Fibroblast of the aortic adventitia (primary cell): ENCODE measurements at regions not wholly inside any gene's neighbourhood (a gene's known extent, or its start where the extent isn't known, plus 50 kb on each side); places are given as distances from the start of the nearest gene placed in this dataset. TPM values are rescaled to one million over a fixed set of nuclear protein-coding genes. Genes with fewer than 3 reads are reported as not detected.

Experiments used
- DNase-seq: peaks from one replicate; pipeline ENCODE4 v3.0.0-alpha.2; 2010; ENCODE audit warnings: low read depth
- H3K4me3 ChIP-seq: 2 replicates; pipeline ENCODE4 v1.5.1; 2011; ENCODE audit warnings: low read depth, mild to moderate bottlenecking, control low read depth, low read length, moderate library complexity
- small RNA-seq: library from RNA; depleted of rRNA; stranded (forward); fragments of <200 nt; gene quantifications from one replicate; pipeline ENCODE3, GENCODE V24; 2012
- TF ChIP-seq, protein P1 (sequence below): IDR thresholded peaks from 2 replicates; pipeline ENCODE4 v1.5.1; 2011; ENCODE audit warnings: mild to moderate bottlenecking, low read length, control low read depth, inconsistent platforms; ENCODE audit not compliant: insufficient read depth

DNA sequence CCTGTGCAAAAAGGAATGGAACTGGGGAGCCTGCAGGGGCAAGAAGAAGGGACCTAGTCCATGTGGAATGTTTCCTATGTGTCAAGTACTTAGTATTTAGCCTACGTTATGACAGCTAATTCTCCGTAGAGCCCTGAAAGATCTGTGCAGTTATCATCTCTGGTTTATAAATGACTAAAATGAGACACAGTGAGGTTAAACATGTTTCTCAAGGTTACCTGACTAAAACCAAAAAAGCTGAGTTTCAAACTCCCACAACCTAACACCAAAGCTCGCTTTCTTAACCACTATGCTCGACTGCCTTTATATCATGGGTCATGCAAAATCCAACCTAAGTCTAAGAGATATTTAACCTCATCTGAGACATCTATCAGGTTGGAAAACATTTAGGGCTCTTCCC, 53.3 kb upstream of the CCL2 start:
- no peak for DNase-seq
- TF ChIP-seq, protein P1, sequence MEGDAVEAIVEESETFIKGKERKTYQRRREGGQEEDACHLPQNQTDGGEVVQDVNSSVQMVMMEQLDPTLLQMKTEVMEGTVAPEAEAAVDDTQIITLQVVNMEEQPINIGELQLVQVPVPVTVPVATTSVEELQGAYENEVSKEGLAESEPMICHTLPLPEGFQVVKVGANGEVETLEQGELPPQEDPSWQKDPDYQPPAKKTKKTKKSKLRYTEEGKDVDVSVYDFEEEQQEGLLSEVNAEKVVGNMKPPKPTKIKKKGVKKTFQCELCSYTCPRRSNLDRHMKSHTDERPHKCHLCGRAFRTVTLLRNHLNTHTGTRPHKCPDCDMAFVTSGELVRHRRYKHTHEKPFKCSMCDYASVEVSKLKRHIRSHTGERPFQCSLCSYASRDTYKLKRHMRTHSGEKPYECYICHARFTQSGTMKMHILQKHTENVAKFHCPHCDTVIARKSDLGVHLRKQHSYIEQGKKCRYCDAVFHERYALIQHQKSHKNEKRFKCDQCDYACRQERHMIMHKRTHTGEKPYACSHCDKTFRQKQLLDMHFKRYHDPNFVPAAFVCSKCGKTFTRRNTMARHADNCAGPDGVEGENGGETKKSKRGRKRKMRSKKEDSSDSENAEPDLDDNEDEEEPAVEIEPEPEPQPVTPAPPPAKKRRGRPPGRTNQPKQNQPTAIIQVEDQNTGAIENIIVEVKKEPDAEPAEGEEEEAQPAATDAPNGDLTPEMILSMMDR = no peak
- no peak overlapping the region for H3K4me3 ChIP-seq

DNA sequence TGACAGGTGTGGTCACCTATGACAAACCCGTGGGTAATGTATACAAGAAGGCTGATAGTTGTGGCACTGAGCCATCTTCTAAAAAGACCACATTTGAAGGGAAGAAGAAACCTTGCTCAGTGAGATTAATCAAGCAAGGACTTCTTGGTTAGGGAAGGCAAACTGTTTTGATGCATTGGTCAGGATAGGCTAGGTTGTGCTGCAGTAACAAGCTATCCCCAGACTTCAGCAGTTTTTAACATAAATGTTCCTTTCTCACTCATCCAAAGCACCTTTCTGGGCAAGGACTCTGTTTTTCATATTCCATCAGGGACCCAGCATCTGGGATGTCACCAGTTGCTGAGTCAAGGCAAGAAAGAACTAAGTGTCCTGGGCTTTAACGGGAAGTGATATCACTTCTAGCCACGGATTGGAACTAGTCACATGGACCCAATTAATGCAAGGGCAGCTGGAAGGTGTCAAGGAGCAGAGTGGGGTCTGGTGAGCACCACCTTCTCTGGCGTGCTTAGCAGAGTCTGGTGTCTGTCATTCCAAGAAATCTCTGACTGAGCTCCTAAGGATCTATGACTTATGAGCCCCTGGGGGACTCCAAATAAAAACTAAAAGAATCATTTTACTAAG, 52.0 kb upstream of the CCL2 start:
- no peak for DNase-seq
- TF ChIP-seq, protein P1 = no peak
- no peak overlapping the region for H3K4me3 ChIP-seq

DNA sequence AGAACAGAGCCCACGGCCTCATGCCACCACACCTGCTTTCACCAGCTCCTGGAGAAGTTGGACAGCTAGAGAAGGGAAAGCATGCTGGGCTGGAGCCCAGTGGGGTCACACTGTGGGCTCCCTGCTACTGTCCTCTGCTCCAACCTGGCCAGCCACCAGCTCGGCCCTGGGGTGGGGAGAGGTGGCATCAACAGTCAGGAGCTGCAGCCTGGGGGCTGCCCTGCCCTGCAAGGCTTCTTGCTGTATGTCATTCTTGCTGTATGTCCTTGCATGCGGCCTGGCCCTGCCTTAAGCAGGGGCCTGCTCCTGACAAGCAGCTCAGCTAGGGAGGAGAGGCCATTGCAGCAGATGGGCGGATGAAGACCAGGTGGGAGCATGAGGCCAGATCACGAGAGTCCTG, 50.7 kb upstream of the CCL2 start:
- TF ChIP-seq, protein P1 = no peak
- no peak overlapping the region for H3K4me3 ChIP-seq
- DNase-seq = no peak

Small RNAs in the stretch of these regions (small RNA-seq; reads per million reads assigned to genes)
- not detected for gene RNA5SP438
